PC-9 (cell line): ENCODE measurements at regions not wholly inside any gene's neighbourhood (a gene's known extent, or its start where the extent isn't known, plus 50 kb on each side); places are given as distances from the start of the nearest gene placed in this dataset.

Source experiments
- EZH2 ChIP-seq: fragments of 200-600 bp; sonication (generic); IDR thresholded peaks from 2 replicates; pipeline ENCODE4 v1.8.0; 2017; ENCODE audit warnings: antibody characterized with exemption, low read depth
- TF ChIP-seq, protein P1 (sequence below): fragments of 200-600 bp; sonication (generic); conservative IDR thresholded peaks from 2 replicates; pipeline ENCODE4 v1.6.1; 2017; ENCODE audit warnings: mixed run types, antibody characterized with exemption, mild to moderate bottlenecking, moderate library complexity

DNA sequence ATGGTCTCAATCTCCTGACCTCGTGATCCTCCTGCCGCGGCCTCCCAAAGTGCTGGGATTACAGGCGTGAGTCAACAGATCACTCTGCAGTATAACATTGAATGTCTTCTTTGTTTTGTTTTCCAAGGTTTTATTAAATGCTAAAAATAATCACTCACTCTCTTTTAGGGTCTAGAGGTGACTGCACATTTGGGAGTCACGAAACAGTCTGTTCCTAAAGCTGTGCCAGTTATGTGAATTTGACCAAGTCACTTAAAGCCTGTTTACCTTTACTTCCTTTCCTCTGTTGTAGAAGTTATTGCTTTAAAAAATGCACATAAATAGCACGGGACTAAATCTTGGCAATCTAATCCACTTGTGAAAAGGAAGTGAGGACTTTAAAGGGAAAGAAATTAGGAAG is 304.9 kb upstream of the PTGER4 start:
- TF ChIP-seq, protein P1, sequence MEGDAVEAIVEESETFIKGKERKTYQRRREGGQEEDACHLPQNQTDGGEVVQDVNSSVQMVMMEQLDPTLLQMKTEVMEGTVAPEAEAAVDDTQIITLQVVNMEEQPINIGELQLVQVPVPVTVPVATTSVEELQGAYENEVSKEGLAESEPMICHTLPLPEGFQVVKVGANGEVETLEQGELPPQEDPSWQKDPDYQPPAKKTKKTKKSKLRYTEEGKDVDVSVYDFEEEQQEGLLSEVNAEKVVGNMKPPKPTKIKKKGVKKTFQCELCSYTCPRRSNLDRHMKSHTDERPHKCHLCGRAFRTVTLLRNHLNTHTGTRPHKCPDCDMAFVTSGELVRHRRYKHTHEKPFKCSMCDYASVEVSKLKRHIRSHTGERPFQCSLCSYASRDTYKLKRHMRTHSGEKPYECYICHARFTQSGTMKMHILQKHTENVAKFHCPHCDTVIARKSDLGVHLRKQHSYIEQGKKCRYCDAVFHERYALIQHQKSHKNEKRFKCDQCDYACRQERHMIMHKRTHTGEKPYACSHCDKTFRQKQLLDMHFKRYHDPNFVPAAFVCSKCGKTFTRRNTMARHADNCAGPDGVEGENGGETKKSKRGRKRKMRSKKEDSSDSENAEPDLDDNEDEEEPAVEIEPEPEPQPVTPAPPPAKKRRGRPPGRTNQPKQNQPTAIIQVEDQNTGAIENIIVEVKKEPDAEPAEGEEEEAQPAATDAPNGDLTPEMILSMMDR = no peak
- TF ChIP-seq EZH2 = no peak
